ENCODE measurements at regions not wholly inside any gene's neighbourhood (a gene's known extent, or its start where the extent isn't known, plus 50 kb on each side); places are given as distances from the start of the nearest gene placed in this dataset.

DNA sequence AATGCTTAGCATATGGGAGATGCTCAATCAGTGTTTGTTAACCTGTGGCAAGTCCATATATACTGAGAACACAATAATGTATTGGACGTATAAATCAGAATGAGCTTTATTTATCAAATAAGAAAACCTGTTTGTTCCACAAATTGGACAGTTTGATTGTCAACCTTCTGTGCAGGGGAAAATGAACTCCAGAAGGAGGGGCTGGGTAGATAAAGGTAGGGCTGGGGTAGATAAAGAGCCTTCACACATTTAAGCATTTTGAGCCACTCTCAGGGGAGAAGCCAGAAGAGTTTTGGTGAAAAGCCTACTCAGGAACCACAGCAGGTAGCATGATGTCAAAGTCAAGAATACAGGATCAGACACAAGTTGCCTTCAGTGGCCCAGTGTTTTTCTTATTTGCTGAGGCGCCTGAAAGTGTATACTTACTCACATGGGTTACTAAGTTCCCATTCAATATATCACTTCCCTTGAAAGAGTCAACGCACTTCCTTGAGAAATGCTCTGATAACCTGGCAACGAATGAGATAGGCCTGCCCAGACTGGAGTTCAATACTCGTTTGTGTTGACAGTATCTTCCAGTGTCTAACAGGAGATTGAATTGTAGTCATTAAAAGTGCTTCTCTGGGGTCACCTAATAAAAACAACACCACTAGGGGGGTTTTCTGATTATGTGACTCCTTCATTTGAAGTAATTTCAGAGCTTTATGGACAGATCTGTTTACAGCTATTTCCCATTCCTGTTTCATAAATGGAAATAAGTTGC is 263.9 kb upstream of the CITED2 start:
- DNase-seq (ENCODE audit: low spot score) (no peak), ATAC-seq (ENCODE audit: low FRiP score) (no peak)
- TF ChIP-seq, protein P1, sequence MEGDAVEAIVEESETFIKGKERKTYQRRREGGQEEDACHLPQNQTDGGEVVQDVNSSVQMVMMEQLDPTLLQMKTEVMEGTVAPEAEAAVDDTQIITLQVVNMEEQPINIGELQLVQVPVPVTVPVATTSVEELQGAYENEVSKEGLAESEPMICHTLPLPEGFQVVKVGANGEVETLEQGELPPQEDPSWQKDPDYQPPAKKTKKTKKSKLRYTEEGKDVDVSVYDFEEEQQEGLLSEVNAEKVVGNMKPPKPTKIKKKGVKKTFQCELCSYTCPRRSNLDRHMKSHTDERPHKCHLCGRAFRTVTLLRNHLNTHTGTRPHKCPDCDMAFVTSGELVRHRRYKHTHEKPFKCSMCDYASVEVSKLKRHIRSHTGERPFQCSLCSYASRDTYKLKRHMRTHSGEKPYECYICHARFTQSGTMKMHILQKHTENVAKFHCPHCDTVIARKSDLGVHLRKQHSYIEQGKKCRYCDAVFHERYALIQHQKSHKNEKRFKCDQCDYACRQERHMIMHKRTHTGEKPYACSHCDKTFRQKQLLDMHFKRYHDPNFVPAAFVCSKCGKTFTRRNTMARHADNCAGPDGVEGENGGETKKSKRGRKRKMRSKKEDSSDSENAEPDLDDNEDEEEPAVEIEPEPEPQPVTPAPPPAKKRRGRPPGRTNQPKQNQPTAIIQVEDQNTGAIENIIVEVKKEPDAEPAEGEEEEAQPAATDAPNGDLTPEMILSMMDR (IDR thresholded peaks at IDR 0.05) = no peak

DNA sequence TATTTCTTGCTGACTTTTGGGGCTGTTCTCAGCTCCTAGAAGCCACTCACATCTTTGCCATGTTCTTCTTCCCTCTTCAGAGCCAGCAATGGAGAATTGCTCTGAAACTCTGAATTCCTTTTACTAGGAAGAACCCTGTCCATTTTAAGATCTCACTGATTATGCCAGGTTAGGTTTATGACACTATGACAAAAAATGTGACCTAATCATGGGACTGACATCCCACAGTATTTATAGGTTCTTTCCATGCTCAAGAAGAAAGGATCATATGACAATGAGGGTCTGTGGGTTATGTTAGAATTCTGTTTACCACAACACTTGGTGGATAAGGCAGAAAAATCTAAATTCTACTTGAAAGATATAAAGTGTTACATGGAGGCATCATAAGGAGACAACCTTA is 263.3 kb upstream of the CITED2 start:
- ATAC-seq (ENCODE audit: low FRiP score) = no peak
- no peak for DNase-seq (ENCODE audit: low spot score)
- TF ChIP-seq, protein P1 (IDR thresholded peaks at IDR 0.05) = no peak

DNA sequence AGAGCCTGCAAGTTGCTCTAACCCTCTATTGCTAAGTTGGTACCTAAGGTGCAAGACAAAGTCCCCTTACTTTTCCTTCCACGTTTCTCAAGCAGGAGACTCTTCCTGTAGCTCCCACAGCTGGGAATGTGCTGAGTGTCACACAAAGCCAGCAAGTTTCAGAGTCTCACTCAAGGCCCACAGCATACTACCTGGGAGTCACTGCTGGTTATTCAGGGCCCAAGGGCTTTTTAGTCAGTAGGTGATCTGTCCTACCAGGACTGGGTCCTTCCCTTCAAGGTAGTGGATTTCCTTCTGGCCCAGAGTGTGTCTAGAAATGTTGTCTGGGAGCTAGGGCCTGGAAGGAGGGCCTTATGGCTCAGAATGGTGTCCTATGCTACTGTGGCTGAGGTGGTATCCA is 261.9 kb upstream of the CITED2 start:
- no peak for DNase-seq (ENCODE audit: low spot score)
- ATAC-seq (ENCODE audit: low FRiP score) = no peak
- TF ChIP-seq, protein P1 (IDR thresholded peaks at IDR 0.05) = no peak

DNA sequence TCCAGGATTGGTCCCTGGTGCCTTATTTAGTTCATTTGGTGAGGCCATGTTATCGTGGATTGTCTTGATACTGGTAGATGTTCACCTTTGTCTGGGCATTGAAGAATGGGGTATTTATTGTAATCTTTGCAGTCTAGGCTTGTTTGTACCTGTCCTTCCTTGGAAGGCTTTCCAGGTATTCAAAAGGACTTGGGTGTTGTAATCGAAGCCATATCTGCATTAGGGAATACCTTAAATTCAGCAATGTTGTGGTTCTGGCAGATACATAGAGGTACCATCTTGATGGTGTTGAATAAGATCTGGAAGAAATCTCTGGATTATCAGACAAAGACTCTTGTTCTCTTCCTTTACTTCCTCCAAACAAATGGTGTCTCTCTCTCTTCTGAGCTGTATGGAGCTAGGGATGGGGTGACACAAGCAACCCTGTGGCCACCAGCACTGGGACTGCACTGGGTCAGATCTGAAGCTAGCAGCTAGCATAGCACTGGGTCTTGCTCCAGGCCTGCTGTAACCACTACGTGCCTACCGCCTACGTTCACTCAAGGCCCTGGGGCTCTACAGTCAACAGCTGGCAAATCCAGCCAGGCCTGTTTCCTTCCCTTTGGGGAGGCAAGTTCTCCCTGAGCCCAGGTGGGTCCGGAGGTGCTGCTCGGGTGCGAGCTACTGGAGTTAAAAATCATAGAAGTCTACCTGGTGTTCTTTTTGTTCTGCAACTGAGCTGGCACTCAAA is 261.1 kb upstream of the CITED2 start:
- DNase-seq (ENCODE audit: low spot score) (no peak), ATAC-seq (ENCODE audit: low FRiP score) (no peak)
- TF ChIP-seq, protein P1 (IDR thresholded peaks at IDR 0.05) = no peak

DNA sequence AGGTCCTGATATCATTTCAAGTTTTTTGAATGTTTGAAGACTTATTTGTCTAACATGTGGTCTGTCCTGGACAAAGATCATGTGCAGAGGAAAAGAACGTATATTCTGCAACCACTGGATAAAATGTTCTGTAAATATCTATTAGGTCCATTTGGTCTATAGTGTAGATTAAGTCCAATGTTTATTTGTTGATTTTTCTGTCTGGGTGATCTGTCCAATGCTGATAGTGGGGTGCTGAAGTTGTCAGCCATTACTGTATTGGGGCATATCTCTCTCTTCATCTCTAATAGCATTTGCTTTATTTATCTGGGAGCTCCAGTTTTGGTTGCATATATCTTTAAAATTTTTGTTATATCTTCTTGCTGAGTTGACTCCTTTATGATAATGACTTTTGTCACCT is 258.4 kb upstream of the CITED2 start:
- ATAC-seq (ENCODE audit: low FRiP score) (no peak), DNase-seq (ENCODE audit: low spot score) (no peak)
- TF ChIP-seq, protein P1 (IDR thresholded peaks at IDR 0.05) = no peak

DNA sequence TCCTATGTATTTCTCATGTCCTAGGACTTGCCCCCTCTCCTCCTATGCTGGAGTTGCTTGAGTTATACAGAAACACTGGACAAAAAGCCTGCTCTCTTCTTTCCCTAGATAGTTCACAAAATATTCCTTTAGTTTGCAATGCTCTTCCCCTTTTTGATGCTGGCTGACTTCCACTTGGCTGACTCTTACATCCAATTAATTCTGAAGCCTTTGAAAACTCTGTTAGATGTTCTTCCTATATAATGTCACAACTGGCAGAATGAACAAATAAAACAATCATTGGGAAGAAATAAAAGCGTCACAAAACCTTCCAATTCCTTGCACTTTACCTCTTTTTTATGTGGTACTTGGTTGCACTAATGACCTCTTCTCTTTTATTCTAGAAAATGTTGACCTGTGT is 253.8 kb upstream of the CITED2 start:
- ATAC-seq (ENCODE audit: low FRiP score) = no peak
- TF ChIP-seq, protein P1 (IDR thresholded peaks at IDR 0.05) = no peak
- DNase-seq (ENCODE audit: low spot score) = no peak

DNA sequence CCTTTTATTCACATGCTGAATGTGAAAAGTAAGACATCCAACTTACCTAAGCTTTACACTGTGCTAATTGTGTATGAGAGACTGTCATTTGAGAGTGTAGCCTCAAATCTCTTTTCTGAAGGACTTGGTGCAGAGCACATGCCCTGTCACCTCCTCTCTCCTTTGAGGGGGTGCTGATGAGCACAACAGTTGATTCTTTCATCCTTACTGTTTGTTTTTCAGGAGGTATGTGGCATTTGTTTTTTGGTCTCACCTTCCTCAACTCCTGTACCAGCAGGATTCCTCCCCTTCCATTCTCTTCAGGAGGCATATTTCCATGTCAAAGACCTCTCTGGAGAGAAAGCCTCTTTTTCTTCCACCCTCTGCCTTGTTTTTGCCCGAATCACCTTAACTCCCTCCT is 252.6 kb upstream of the CITED2 start:
- ATAC-seq (ENCODE audit: low FRiP score) (no peak), DNase-seq (ENCODE audit: low spot score) (no peak)
- TF ChIP-seq, protein P1 (IDR thresholded peaks at IDR 0.05) = no peak
